SK-N-SH treated with all-trans-retinoic acid at 6 μM for 48 hours (cell line): ENCODE measurements at regions not wholly inside any gene's neighbourhood (a gene's known extent, or its start where the extent isn't known, plus 50 kb on each side); places are given as distances from the start of the nearest gene placed in this dataset.
"Not testable (repeated sequence)": the region's sequence is repeated elsewhere in the genome, so short reads cannot be mapped to it uniquely, and the experiment has no call there.

Experiments
- CSDC2 ChIP-seq: fragments of 250-450 bp; sonication (Bioruptor Pico); IDR thresholded peaks from 2 replicates; pipeline ENCODE4 v1.5.0; 2020; ENCODE audit warnings: mild to moderate bottlenecking, moderate library complexity
- POU6F1 ChIP-seq: fragments of 250-450 bp; sonication (Bioruptor Pico); IDR thresholded peaks from 2 replicates; pipeline ENCODE4 v1.8.0; 2021; ENCODE audit warnings: low read depth, mild to moderate bottlenecking, moderate library complexity, borderline replicate concordance
- PPARA ChIP-seq: fragments of 250-450 bp; sonication (Bioruptor Pico); IDR thresholded peaks from 2 replicates; pipeline ENCODE4 v1.5.0; 2020; ENCODE audit warnings: mild to moderate bottlenecking, borderline replicate concordance
- RARB ChIP-seq: fragments of 250-450 bp; sonication (Bioruptor Pico); IDR thresholded peaks from 2 replicates; pipeline ENCODE4 v1.8.0; 2021; ENCODE audit warnings: mild to moderate bottlenecking, moderate library complexity
- SNAI2 ChIP-seq: fragments of 250-450 bp; sonication (Bioruptor Pico); IDR thresholded peaks from 2 replicates; pipeline ENCODE4 v1.5.0; 2020; ENCODE audit warnings: mild to moderate bottlenecking, moderate library complexity
- TOX ChIP-seq: fragments of 250-450 bp; sonication (Bioruptor Pico); IDR thresholded peaks from 2 replicates; pipeline ENCODE4 v1.8.0; 2021; ENCODE audit warnings: mild to moderate bottlenecking, moderate library complexity, borderline replicate concordance
- TSHZ2 ChIP-seq: fragments of 250-450 bp; sonication (Bioruptor Pico); IDR thresholded peaks from 2 replicates; pipeline ENCODE4 v1.5.0; 2020; ENCODE audit warnings: mild to moderate bottlenecking, moderate library complexity
- ZC3H10 ChIP-seq: fragments of 250-450 bp; sonication (Bioruptor Pico); IDR thresholded peaks from 2 replicates; pipeline ENCODE4 v1.5.1; 2021; ENCODE audit warnings: mild to moderate bottlenecking, moderate library complexity
- ZFP3 ChIP-seq: fragments of 250-450 bp; sonication (Bioruptor Pico); IDR thresholded peaks from 2 replicates; pipeline ENCODE4 v1.5.0; 2020; ENCODE audit warnings: mild to moderate bottlenecking, moderate library complexity
- ZFP30 ChIP-seq: fragments of 450-650 bp; formaldehyde crosslinking; IDR thresholded peaks from 2 replicates; pipeline ENCODE4 v1.5.0; 2022; ENCODE audit warnings: mild to moderate bottlenecking, moderate library complexity
- ZNF565 ChIP-seq: fragments of 450-650 bp; formaldehyde crosslinking; conservative IDR thresholded peaks from 2 replicates; pipeline ENCODE4 v1.5.0; 2020; ENCODE audit warnings: low read depth, mild to moderate bottlenecking, moderate library complexity

- not testable (repeated sequence) for TF ChIP-seq POU6F1 (CRISPR knock-in tag); ZNF565 (CRISPR knock-in tag); TOX (CRISPR knock-in tag); CSDC2; PPARA; RARB (CRISPR knock-in tag); ZFP30 (CRISPR knock-in tag); TSHZ2 (CRISPR knock-in tag); ZFP3 (CRISPR knock-in tag); SNAI2 (CRISPR knock-in tag); ZC3H10 (CRISPR knock-in tag)
Observed at GRCh38 chr12:86944197-86944819, 688.1 kb upstream of the MGAT4C start.
